ENCODE measurements at regions not wholly inside any gene's neighbourhood (a gene's known extent, or its start where the extent isn't known, plus 50 kb on each side); places are given as distances from the start of the nearest gene placed in this dataset.

- Mint-ChIP-seq H3K36me3 (ENCODE audit: insufficient read depth, unreplicated experiment) (no peaks in the 10 kb centered on the region), H3K9me3 (ENCODE audit: low read depth, unreplicated experiment) (peaks cover 10% of the 10 kb centered on the region), H3K4me1 (ENCODE audit: low read depth, unreplicated experiment) (peaks cover 7% of the 10 kb centered on the region), H3K27ac (ENCODE audit: unreplicated experiment) (no peak overlapping the region), H3K27me3 (ENCODE audit: unreplicated experiment) (no peaks in the 10 kb centered on the region), H3K4me3 (ENCODE audit: low read depth, unreplicated experiment) (no peak overlapping the region)
- intact Hi-C loops (cut with micrococcal nuclease; ENCODE audit: unreplicated experiment) = no loop called here
- DNase-seq = no peak
- CTCF ChIA-PET = no interaction called here
- BruUV-seq (replicated peaks) = no TSS peak
- TF ChIP-seq, protein P1, sequence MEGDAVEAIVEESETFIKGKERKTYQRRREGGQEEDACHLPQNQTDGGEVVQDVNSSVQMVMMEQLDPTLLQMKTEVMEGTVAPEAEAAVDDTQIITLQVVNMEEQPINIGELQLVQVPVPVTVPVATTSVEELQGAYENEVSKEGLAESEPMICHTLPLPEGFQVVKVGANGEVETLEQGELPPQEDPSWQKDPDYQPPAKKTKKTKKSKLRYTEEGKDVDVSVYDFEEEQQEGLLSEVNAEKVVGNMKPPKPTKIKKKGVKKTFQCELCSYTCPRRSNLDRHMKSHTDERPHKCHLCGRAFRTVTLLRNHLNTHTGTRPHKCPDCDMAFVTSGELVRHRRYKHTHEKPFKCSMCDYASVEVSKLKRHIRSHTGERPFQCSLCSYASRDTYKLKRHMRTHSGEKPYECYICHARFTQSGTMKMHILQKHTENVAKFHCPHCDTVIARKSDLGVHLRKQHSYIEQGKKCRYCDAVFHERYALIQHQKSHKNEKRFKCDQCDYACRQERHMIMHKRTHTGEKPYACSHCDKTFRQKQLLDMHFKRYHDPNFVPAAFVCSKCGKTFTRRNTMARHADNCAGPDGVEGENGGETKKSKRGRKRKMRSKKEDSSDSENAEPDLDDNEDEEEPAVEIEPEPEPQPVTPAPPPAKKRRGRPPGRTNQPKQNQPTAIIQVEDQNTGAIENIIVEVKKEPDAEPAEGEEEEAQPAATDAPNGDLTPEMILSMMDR (IDR thresholded peaks at IDR 0.05; ENCODE audit: unreplicated experiment) = no peak
Measured at GRCh38 chrX:122572461-122572860, 611.6 kb upstream of the GRIA3 start.

DNA sequence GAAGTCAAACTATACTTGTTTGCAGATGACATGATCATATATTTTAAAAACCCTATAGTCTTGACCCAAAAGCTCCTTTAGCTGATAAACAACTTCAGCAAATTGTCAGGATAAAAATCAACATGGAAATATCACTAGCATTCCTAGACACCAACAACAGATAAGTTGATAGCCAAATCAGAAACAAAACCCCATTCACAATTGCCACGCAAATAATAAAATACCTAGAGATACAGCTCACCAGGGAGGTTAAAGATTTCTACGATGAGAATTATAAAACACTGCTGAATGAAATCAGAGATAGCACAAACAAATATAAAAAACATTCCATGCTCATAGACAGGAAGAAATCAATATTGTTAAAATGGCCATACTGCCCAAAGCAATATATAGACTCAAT is 605.0 kb upstream of the GRIA3 start:
- BruUV-seq (replicated peaks) = no TSS peak
- no peaks in the 10 kb centered on the region for H3K27me3 Mint-ChIP-seq (ENCODE audit: unreplicated experiment)
- no peaks in the 10 kb centered on the region for H3K36me3 Mint-ChIP-seq (ENCODE audit: insufficient read depth, unreplicated experiment)
- H3K4me3 Mint-ChIP-seq (ENCODE audit: low read depth, unreplicated experiment) = no peak overlapping the region
- DNase-seq = no peak
- H3K9me3 Mint-ChIP-seq (ENCODE audit: low read depth, unreplicated experiment) = peaks cover 3% of the 10 kb centered on the region
- TF ChIP-seq, protein P1 (IDR thresholded peaks at IDR 0.05; ENCODE audit: unreplicated experiment) = no peak
- intact Hi-C loops (cut with micrococcal nuclease; ENCODE audit: unreplicated experiment) = no loop called here
- H3K4me1 Mint-ChIP-seq (ENCODE audit: low read depth, unreplicated experiment) = peaks cover 10% of the 10 kb centered on the region
- no peak overlapping the region for H3K27ac Mint-ChIP-seq (ENCODE audit: unreplicated experiment)
- CTCF ChIA-PET = no interaction called here

DNA sequence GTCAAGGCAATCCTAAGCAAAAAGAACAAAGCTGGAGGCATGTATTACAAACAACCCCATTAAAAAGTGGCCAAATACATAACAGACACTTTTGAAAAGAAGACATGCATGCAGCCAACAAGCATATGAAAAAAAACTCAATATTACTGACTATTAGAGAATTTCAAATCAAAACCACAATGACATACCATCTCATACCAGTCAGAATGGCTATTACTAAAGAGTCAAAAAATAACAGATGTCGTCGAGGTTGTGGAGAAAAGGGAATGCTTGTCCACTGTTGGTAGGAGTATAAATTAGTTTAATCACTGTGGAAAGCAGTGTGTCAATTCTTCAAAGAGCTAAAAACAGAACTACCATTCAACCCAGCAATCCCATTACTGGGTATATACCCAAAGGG is 604.6 kb upstream of the GRIA3 start:
- intact Hi-C loops (cut with micrococcal nuclease; ENCODE audit: unreplicated experiment) = no loop called here
- Mint-ChIP-seq H3K36me3 (ENCODE audit: insufficient read depth, unreplicated experiment) (no peaks in the 10 kb centered on the region), H3K27ac (ENCODE audit: unreplicated experiment) (no peak overlapping the region), H3K9me3 (ENCODE audit: low read depth, unreplicated experiment) (peaks cover 3% of the 10 kb centered on the region), H3K27me3 (ENCODE audit: unreplicated experiment) (no peaks in the 10 kb centered on the region), H3K4me1 (ENCODE audit: low read depth, unreplicated experiment) (peaks cover 10% of the 10 kb centered on the region), H3K4me3 (ENCODE audit: low read depth, unreplicated experiment) (no peak overlapping the region)
- no peak for DNase-seq
- TF ChIP-seq, protein P1 (IDR thresholded peaks at IDR 0.05; ENCODE audit: unreplicated experiment) = no peak
- CTCF ChIA-PET = no interaction called here
- no TSS peak for BruUV-seq (replicated peaks)

GRCh38 chrX:122582280-122582974 is 601.7 kb upstream of the GRIA3 start:
- Mint-ChIP-seq H3K27ac (ENCODE audit: unreplicated experiment) (no peak overlapping the region), H3K27me3 (ENCODE audit: unreplicated experiment) (no peaks in the 10 kb centered on the region), H3K36me3 (ENCODE audit: insufficient read depth, unreplicated experiment) (no peaks in the 10 kb centered on the region), H3K4me1 (ENCODE audit: low read depth, unreplicated experiment) (peaks cover 10% of the 10 kb centered on the region), H3K9me3 (ENCODE audit: low read depth, unreplicated experiment) (peaks cover 3% of the 10 kb centered on the region), H3K4me3 (ENCODE audit: low read depth, unreplicated experiment) (no peak overlapping the region)
- no TSS peak for BruUV-seq (replicated peaks)
- CTCF ChIA-PET = no interaction called here
- no peak for DNase-seq
- TF ChIP-seq, protein P1 (IDR thresholded peaks at IDR 0.05; ENCODE audit: unreplicated experiment) = no peak
- intact Hi-C loops (cut with micrococcal nuclease; ENCODE audit: unreplicated experiment) = no loop called here
